Epithelial cell of esophagus (primary cell): ENCODE measurements at regions not wholly inside any gene's neighbourhood (a gene's known extent, or its start where the extent isn't known, plus 50 kb on each side); places are given as distances from the start of the nearest gene placed in this dataset.
"Not testable (repeated sequence)": the region's sequence is repeated elsewhere in the genome, so short reads cannot be mapped to it uniquely, and the experiment has no call there.

ENCODE experiments used
- DNase-seq: peaks from one replicate; pipeline ENCODE4 v3.0.0; 2010; ENCODE audit warnings: low read depth
- H3K4me3 ChIP-seq: 2 replicates; pipeline ENCODE4 v1.5.1; 2011; ENCODE audit warnings: mild to moderate bottlenecking, low read length, control low read depth
- TF ChIP-seq, protein P1 (sequence below): IDR thresholded peaks from 2 replicates; pipeline ENCODE4 v1.5.1; 2011; ENCODE audit warnings: low read depth, mild to moderate bottlenecking, low read length, control low read depth, inconsistent platforms; ENCODE audit not compliant: insufficient read depth; ENCODE audit errors: missing control alignments

DNA sequence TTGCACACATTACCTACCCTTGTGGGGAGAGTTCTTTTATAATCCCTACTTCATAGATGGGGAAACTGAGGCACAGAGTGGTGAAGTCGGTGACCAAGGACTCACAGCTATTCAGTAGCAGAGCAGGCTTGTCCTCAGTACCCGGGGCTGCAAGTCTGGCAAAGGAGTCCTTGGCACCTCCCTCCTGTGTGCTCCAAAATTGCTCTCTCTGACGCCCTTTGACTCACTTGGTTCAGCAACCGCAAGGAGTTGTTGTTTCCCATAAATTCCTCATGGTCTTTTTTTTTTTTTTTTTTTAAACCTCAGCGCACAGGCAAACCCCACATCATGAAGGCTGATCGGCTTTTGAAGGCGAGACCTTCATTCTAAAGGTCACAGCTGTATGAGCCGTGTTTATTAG, 143.2 kb downstream of the CEBPB start:
- no peak overlapping the region for H3K4me3 ChIP-seq
- DNase-seq: peak; percentile 90
- TF ChIP-seq, protein P1, sequence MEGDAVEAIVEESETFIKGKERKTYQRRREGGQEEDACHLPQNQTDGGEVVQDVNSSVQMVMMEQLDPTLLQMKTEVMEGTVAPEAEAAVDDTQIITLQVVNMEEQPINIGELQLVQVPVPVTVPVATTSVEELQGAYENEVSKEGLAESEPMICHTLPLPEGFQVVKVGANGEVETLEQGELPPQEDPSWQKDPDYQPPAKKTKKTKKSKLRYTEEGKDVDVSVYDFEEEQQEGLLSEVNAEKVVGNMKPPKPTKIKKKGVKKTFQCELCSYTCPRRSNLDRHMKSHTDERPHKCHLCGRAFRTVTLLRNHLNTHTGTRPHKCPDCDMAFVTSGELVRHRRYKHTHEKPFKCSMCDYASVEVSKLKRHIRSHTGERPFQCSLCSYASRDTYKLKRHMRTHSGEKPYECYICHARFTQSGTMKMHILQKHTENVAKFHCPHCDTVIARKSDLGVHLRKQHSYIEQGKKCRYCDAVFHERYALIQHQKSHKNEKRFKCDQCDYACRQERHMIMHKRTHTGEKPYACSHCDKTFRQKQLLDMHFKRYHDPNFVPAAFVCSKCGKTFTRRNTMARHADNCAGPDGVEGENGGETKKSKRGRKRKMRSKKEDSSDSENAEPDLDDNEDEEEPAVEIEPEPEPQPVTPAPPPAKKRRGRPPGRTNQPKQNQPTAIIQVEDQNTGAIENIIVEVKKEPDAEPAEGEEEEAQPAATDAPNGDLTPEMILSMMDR: no peak

- peak; percentile 65 for DNase-seq
- not testable (repeated sequence) for H3K4me3 ChIP-seq
These were observed 143.9 kb downstream of the CEBPB start for GRCh38 chr20:50334512-50334911.

DNA sequence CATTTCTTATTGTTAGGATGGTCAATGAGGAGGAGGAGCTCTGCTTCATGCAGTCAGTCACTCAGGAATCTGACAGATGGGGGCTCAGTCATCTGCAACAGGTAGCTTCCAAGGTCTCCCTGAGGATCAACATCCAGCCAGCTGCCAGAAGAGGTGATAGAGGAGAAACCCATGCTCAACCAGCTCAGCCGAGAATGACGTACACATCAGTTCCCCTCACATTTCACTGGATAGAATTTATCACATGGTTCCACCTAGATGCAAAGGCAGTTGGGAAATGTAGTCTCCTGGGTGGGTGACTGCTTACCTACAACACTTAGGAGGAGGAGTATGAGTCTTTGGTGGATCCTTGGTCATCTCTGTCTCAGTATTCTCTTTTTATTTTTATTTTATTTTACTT, 144.5 kb downstream of the CEBPB start:
- no peak overlapping the region for H3K4me3 ChIP-seq
- TF ChIP-seq, protein P1: no peak
- DNase-seq: peak; percentile 89

GRCh38 chr20:50335866-50336265, 145.2 kb downstream of the CEBPB start:
- DNase-seq: no peak
- no peak overlapping the region for H3K4me3 ChIP-seq
- TF ChIP-seq, protein P1: no peak

DNA sequence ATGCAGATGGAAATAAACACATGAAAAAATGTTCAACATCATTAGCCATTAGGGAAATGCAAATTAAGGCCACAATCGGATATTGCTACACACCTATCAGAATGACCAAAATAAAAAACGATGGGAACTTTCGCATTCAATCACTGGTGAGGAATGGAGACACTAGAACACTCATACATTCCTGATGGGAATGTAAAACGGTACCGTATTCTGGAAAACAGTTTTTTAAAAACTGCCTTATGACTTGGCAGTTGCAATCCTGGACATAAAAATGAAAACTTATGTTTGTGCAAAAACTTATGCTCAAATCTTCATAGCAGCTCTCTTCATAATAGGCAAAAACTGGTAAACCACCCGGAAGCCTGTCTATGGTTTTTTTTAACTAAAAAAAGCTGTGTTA, 146.0 kb downstream of the CEBPB start:
- DNase-seq: no peak
- no peak overlapping the region for H3K4me3 ChIP-seq
- TF ChIP-seq, protein P1: no peak

DNA sequence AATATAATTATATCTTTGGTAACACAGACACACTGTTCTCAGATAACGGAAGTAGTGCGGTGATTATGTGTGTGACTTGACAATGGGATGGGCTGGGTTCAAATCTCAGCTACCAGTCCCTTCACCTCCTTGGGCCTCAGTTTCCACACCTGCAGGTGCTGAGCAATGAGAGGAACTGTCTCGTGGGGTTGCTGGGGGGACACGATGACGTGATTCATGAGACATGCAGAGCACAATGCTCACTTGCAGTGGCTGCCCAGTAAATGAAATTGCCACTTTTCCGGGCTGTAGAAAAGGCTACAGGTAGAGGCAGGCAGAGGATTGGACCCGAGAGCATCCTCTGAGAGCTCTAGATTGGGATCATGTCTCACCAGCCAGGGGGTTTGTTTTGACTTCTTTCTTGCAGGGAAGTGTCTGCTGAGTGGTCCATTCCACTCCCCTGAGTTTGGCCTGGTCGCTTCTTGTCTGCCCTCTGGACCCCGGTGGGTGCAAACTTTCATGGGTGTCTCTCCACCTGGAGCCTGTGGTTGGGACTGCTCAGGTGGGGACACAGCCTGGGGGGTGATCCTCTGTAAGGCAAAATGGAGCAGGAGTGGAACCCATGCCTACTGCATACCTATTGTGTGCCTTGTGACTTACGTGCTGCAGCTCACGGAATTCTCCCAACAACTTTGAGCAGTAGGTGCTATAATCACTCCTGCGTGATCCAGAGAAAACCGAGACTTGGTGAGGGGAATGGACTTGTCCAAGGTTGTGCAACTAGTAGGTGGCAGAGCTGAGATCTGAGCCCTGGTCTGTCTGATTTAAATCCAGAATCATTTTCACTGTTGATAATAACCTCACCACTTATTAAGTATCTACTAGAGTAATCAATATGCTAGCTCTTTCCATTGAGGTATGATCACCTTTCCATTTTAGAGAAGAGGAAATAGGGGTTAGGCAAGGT, 147.2 kb downstream of the CEBPB start:
- TF ChIP-seq, protein P1: no peak
- DNase-seq: no peak
- no peak overlapping the region for H3K4me3 ChIP-seq

DNA sequence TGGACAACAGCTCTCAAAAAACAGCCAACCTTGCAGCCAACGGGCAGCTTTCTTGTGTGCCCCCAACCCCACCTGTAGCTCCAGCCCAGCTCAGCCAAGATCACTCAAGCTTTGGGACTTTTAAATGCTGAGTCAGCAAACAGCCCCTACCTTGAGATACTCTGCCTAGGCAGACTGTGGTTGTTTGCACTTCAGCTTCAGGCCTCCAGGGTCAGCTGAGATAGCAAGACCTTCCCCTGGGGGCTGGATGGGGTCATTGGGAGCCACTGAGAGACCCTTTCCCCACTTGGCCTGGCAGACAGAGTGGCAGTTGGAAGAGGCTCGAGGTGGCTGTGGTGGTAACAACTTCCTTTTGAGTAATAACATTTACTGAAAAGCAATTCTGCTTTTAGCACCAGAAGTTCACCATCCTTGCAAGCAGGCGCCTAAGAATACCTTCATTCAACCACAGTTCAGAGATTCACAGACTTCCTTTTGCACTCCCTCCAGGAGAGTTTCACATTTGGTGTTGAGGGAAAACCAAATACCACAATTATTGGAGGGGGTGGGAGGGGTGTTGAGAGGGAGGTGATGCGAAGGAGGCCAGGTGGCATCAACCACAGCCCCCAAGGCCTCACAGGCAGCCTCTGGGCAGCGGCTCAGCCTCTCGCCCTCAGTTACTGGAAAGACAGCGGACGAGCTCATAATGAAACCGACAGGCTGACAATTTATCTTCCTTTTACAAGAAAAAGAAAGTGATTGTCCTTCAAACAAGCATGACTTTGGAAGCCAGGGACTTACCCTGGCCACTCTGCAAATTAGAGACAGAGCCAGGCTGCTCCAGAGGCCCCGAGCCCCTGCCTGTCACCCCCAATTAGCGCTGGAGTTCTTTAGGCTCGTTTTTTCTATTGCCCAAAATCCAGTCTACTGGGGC, 148.1 kb downstream of the CEBPB start:
- H3K4me3 ChIP-seq: no peak overlapping the region
- TF ChIP-seq, protein P1: no peak
- no peak for DNase-seq
